ENCODE measurements at regions not wholly inside any gene's neighbourhood (a gene's known extent, or its start where the extent isn't known, plus 50 kb on each side); places are given as distances from the start of the nearest gene placed in this dataset.
A peak's percentile ranks its signal among the peaks of the same experiment; 100 is the strongest.

DNA sequence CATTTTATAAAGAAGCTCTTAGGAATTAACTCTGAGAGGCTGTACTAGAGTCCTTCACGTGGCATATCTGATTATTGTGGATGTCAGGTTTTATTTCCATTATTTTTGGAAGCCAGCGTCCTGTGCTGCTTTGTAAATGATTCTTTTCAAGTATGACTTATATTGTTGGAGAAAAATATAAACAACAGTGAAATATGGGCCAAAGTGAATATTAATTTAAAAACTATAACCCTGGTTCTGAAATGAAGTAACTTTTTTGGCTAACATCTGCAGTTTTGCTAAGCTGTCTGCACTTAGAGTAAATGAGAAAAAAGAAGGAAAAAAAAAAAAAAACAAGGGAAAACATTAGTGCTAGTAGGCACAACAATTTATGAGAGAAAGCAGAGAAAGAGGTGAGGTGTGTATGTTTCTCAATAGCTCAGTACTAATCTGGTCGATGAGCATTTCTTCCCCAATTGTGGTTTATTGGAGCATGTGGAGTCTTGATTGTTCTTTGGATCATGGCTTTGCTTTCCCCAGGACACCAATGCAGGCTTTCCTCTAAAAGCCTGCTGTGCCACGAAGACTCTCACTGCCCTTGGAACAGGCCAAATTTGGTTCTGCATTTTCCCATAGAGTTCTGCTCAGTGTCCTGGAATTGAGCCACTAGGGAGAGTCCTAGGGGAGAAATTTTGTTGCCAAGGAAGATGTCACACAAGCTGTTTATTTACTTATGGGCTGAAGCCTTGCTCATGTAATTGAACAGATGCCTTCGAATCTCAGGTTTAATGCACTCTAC is 273.3 kb downstream of the DKK2 start:
- TF ChIP-seq, protein P1, sequence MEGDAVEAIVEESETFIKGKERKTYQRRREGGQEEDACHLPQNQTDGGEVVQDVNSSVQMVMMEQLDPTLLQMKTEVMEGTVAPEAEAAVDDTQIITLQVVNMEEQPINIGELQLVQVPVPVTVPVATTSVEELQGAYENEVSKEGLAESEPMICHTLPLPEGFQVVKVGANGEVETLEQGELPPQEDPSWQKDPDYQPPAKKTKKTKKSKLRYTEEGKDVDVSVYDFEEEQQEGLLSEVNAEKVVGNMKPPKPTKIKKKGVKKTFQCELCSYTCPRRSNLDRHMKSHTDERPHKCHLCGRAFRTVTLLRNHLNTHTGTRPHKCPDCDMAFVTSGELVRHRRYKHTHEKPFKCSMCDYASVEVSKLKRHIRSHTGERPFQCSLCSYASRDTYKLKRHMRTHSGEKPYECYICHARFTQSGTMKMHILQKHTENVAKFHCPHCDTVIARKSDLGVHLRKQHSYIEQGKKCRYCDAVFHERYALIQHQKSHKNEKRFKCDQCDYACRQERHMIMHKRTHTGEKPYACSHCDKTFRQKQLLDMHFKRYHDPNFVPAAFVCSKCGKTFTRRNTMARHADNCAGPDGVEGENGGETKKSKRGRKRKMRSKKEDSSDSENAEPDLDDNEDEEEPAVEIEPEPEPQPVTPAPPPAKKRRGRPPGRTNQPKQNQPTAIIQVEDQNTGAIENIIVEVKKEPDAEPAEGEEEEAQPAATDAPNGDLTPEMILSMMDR (IDR thresholded peaks at IDR 0.05; ENCODE audit: extremely low read depth, low read depth, low read length), result no peak
- Histone ChIP-seq H3K36me3 (ENCODE audit: insufficient read depth, low read length) (no peaks in the 10 kb centered on the region), H3K4me1 (ENCODE audit: insufficient read depth, low read length) (no peaks in the 10 kb centered on the region), H3K27ac (ENCODE audit: low read depth, low read length) (no peak overlapping the region), H4K20me1 (ENCODE audit: insufficient read depth, low read length) (no peaks in the 10 kb centered on the region), H3K4me3 (ENCODE audit: insufficient read depth, low read length) (no peak overlapping the region), H2AFZ (ENCODE audit: low read length) (no peak overlapping the region), H3K9me3 (ENCODE audit: low read depth, low read length) (no peaks in the 10 kb centered on the region), H3K79me2 (ENCODE audit: insufficient read depth, low read length) (no peaks in the 10 kb centered on the region), H3K27me3 (ENCODE audit: insufficient read depth, low read length) (no peaks in the 10 kb centered on the region), H3K4me2 (ENCODE audit: insufficient read depth, low read length) (no peak overlapping the region)
- DNase-seq (ENCODE audit: insufficient read length, low spot score, missing footprints), result no peak

DNA sequence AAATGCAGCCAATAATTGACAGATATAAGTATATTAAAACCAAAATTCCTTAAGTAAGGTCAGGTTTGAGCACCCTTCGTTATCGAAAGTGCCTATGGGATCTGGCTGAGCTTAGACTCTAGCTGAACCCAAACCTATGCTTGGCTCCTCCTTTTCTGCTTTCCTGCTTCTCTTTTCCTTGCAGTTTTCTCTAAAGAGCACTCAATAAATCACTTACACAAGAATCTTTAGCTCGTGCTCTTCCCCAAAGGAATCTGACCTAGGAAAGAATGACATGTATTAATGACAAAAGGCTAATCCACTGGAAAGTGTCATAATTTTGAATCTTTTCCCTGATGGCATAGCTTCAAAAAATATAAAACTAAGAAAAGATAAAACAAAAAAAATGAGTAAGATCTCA is 282.7 kb downstream of the DKK2 start:
- Histone ChIP-seq H3K27ac (ENCODE audit: low read depth, low read length) (no peak overlapping the region), H3K36me3 (ENCODE audit: insufficient read depth, low read length) (no peaks in the 10 kb centered on the region), H4K20me1 (ENCODE audit: insufficient read depth, low read length) (no peaks in the 10 kb centered on the region), H3K4me3 (ENCODE audit: insufficient read depth, low read length) (no peak overlapping the region), H2AFZ (ENCODE audit: low read length) (no peak overlapping the region), H3K9me3 (ENCODE audit: low read depth, low read length) (no peaks in the 10 kb centered on the region), H3K4me1 (ENCODE audit: insufficient read depth, low read length) (no peaks in the 10 kb centered on the region), H3K27me3 (ENCODE audit: insufficient read depth, low read length) (no peaks in the 10 kb centered on the region), H3K4me2 (ENCODE audit: insufficient read depth, low read length) (no peak overlapping the region), H3K79me2 (ENCODE audit: insufficient read depth, low read length) (no peaks in the 10 kb centered on the region)
- TF ChIP-seq, protein P1 (IDR thresholded peaks at IDR 0.05; ENCODE audit: extremely low read depth, low read depth, low read length), result no peak
- peak; percentile 0 for DNase-seq (ENCODE audit: insufficient read length, low spot score, missing footprints)

DNA sequence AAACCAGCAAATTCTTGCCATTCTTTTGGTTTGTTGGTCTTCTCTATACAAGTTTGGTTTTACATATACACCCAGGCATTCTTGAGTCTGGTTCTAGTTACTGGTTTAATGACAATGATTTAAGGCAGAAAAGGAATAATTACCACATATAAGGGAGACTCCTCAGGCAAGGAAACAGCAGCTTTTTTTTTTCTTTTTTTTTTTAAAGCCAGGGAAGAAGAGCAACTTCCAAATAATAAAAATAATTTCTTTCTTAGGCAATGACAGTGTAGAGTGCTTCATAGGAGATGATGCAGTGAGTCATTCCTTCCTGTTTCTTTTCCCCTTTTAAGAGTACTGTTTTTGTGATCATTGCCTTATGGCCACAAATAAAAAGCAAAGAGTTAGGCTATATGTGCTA is 289.7 kb downstream of the DKK2 start:
- H3K27me3 ChIP-seq (ENCODE audit: insufficient read depth, low read length), result no peaks in the 10 kb centered on the region
- TF ChIP-seq, protein P1 (IDR thresholded peaks at IDR 0.05; ENCODE audit: extremely low read depth, low read depth, low read length), result no peak
- no peaks in the 10 kb centered on the region for H3K36me3 ChIP-seq (ENCODE audit: insufficient read depth, low read length)
- H3K27ac ChIP-seq (ENCODE audit: low read depth, low read length), result no peak overlapping the region
- no peak for DNase-seq (ENCODE audit: insufficient read length, low spot score, missing footprints)
- H4K20me1 ChIP-seq (ENCODE audit: insufficient read depth, low read length), result no peaks in the 10 kb centered on the region
- H3K9me3 ChIP-seq (ENCODE audit: low read depth, low read length), result no peaks in the 10 kb centered on the region
- H3K4me2 ChIP-seq (ENCODE audit: insufficient read depth, low read length), result no peak overlapping the region
- no peak overlapping the region for H3K4me3 ChIP-seq (ENCODE audit: insufficient read depth, low read length)
- no peaks in the 10 kb centered on the region for H3K4me1 ChIP-seq (ENCODE audit: insufficient read depth, low read length)
- H3K79me2 ChIP-seq (ENCODE audit: insufficient read depth, low read length), result no peaks in the 10 kb centered on the region
- no peak overlapping the region for H2AFZ ChIP-seq (ENCODE audit: low read length)

DNA sequence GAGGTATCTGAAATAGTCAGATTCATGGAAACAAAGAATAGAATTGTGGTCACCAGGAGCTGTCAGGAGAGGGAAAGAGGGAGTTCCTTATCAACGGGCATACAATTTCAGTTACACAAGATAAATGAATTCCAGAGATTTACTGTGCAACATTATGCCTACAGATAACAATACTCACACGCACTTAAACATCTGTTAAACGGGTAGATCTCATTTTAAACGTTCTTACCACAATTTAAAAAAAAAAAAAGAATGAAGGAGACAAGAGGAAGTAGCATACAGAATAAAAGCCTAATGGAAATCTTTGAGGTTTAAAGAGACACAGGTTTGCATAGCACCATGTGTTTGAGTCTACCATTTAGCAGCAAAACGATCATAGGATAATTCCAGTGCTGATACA is 298.0 kb downstream of the DKK2 start:
- H3K9me3 ChIP-seq (ENCODE audit: low read depth, low read length), result no peaks in the 10 kb centered on the region
- no peak overlapping the region for H3K4me2 ChIP-seq (ENCODE audit: insufficient read depth, low read length)
- H4K20me1 ChIP-seq (ENCODE audit: insufficient read depth, low read length), result no peaks in the 10 kb centered on the region
- no peaks in the 10 kb centered on the region for H3K79me2 ChIP-seq (ENCODE audit: insufficient read depth, low read length)
- no peaks in the 10 kb centered on the region for H3K4me1 ChIP-seq (ENCODE audit: insufficient read depth, low read length)
- no peak overlapping the region for H2AFZ ChIP-seq (ENCODE audit: low read length)
- TF ChIP-seq, protein P1 (IDR thresholded peaks at IDR 0.05; ENCODE audit: extremely low read depth, low read depth, low read length), result no peak
- no peaks in the 10 kb centered on the region for H3K27me3 ChIP-seq (ENCODE audit: insufficient read depth, low read length)
- no peaks in the 10 kb centered on the region for H3K36me3 ChIP-seq (ENCODE audit: insufficient read depth, low read length)
- DNase-seq (ENCODE audit: insufficient read length, low spot score, missing footprints), result no peak
- no peak overlapping the region for H3K4me3 ChIP-seq (ENCODE audit: insufficient read depth, low read length)
- no peak overlapping the region for H3K27ac ChIP-seq (ENCODE audit: low read depth, low read length)

All from osteoblast (primary cell).